Heart left ventricle (tissue), 16 donors: ENCODE measurements at regions not wholly inside any gene's neighbourhood (a gene's known extent, or its start where the extent isn't known, plus 50 kb on each side); places are given as distances from the start of the nearest gene placed in this dataset.

ENCODE experiments used
- ATAC-seq, 4 donors: fragments of 200-7000 bp; cut with Tn5 transposase; one replicate each; pipeline ENCODE4 v1.9.1; 2020 to 2022; ENCODE audit warnings: moderate library complexity in 4 of 4, mild to moderate bottlenecking in 3 of 4, moderate number of reproducible peaks in 1 of 4
- DNase-seq, 5 donors: peaks; one replicate each; pipeline ENCODE4 v3.0.0-alpha.2; 2020
- H3K27ac ChIP-seq, 12 donors: fragments of 200-600 bp; sonication (generic) in 4 of 12; one replicate each; pipeline versions ENCODE4 v1.5.0 to v1.8.0; 2016 to 2022; ENCODE audit warnings: mild to moderate bottlenecking in 2 of 12
- H3K27me3 ChIP-seq, 9 donors: fragments of 200-600 bp; sonication (generic) in 2 of 9; one replicate each; pipeline versions ENCODE4 v1.5.1 to v1.8.0; 2016 to 2022; ENCODE audit warnings: mild to moderate bottlenecking in 3 of 9
- H3K36me3 ChIP-seq, 9 donors: fragments of 200-600 bp; sonication (generic) in 2 of 9; one replicate each; pipeline versions ENCODE4 v1.5.0 to v1.8.0; 2018 to 2022; ENCODE audit warnings: mild to moderate bottlenecking in 2 of 9
- H3K4me1 ChIP-seq, 12 donors: fragments of 200-600 bp; sonication (generic) in 4 of 12; one replicate each; pipeline versions ENCODE4 v1.5.0 to v1.8.0; 2016 to 2022; ENCODE audit warnings: mild to moderate bottlenecking in 3 of 12
- H3K4me3 ChIP-seq, 12 donors: fragments of 200-600 bp; sonication (generic) in 4 of 12; one replicate each; pipeline versions ENCODE4 v1.5.0 to v1.8.0; 2017 to 2022; ENCODE audit warnings: mild to moderate bottlenecking in 9 of 12, moderate library complexity in 4 of 12
- H3K9me3 ChIP-seq, 12 donors: fragments of 200-600 bp; sonication (generic) in 4 of 12; one replicate each; pipeline versions ENCODE4 v1.5.0 to v1.8.0; 2016 to 2022; ENCODE audit warnings: mild to moderate bottlenecking in 1 of 12
- CTCF ChIP-seq, 12 donors: fragments of 200-600 bp; sonication (generic) in 4 of 12; IDR thresholded peaks; one replicate each; pipeline versions ENCODE4 v1.5.0 to v1.8.0; 2018 to 2022; ENCODE audit warnings: antibody characterized with exemption in 12 of 12, mild to moderate bottlenecking in 5 of 12
- POLR2A ChIP-seq, 2 donors: fragments of 450-650 bp; IDR thresholded peaks; one replicate each; pipeline ENCODE4 v1.6.1; 2017; ENCODE audit warnings: antibody characterized with exemption in 2 of 2, mild to moderate bottlenecking in 2 of 2, moderate library complexity in 2 of 2
- WGBS, 4 donors: extraction: QIAGEN DNeasy Blood & Tissue Kit in 2 of 4; methylation state at CpG; one replicate each; pipeline versions ENCODE4 v1.1.5 to v1.1.7; 2013 to 2018; 5-methylcytosine and 5-hydroxymethylcytosine counted together
- intact Hi-C, 10 donors: fragments of 100-400 bp; cut with DNase I; formaldehyde crosslinking; loops; one replicate each; pipeline versions ENCODE4 v1.11.1 to v1.14.2; 2022
- donor health status: ischemic (EF 13 %, LVEDD 7.1; RV severe dilation, severe dysfunction).
- donor health status: healthy with polysubstance abuse.
- donor health status: DM: no; HTN: yes; CAD: no.
- donor health status: DM: no; HTN: no; CAD: no.
- donor health status: ischemic (EF 25% LVEDD 6.9; RV normal size, moderate dysfunction).
- donor health status: ischemic (EF 25% LVEDD 5.7; RV mildly dilated, moderate dysfunction).
- donor health status: healthy.
- donor health status: DM: yes; HTN: yes; CAD: no.
- donor health status: ischemic (EF 35%, LVEDD 5.7; RV mildly dilated, moderate dysfunction).
- donor health status: nonischemic (EF 11% LVEDD 7.7; RV severe dilation, severe dysfunction).
- donor health status: DM: yes; HTN: yes; CAD: no.
- donor health status: PGD.
- donor health status: ischemic (EF 29% LVEDD 5.4; RV normal size, mild dysfunction).
- donor health status: nonischemic (EF 23%, LVEDD 6.1; RV moderate dilation, normal function).

- Histone ChIP-seq H3K9me3 (peaks cover 0 to 4% (median 0%) of the 10 kb centered on the region in 12 donors), H3K4me1 (no peaks in the 10 kb centered on the region), H3K27ac (no peak overlapping the region), H3K4me3 (no peak overlapping the region), H3K36me3 (no peaks in the 10 kb centered on the region), H3K27me3 (no peaks in the 10 kb centered on the region)
- DNase-seq (no peak), ATAC-seq (no peak)
- 65 to 88% (median 81%) methylated on average over 4 of the region's 4 CpGs for WGBS, 4 donors
- TF ChIP-seq POLR2A (IDR thresholded peaks at IDR 0.05), result no peak
- intact Hi-C loops, result no loop called here
Observed at GRCh38 chr4:123496421-123496820, 99.8 kb downstream of the SPRY1 start.

GRCh38 chr4:123497340-123497739 is 100.7 kb downstream of the SPRY1 start:
- Histone ChIP-seq H3K27ac (no peak overlapping the region), H3K4me3 (no peak overlapping the region), H3K36me3 (no peaks in the 10 kb centered on the region), H3K9me3 (no peaks in the 10 kb centered on the region), H3K27me3 (no peaks in the 10 kb centered on the region), H3K4me1 (no peaks in the 10 kb centered on the region)
- intact Hi-C loops, result no loop called here
- DNase-seq (no peak), ATAC-seq (no peak)
- WGBS, 4 donors, result 81 to 85% (median 81%) methylated on average over 6 of the region's 6 CpGs
- TF ChIP-seq CTCF (IDR thresholded peaks at IDR 0.05) (no peak), POLR2A (IDR thresholded peaks at IDR 0.05) (no peak)

- intact Hi-C loops, result loop anchor here in 2 of 10 donors (5.0 to 10.0 kb wide), 2 partner anchors 84 to 97 kb away; no protein-coding TSS in a partner anchor
- WGBS, 4 donors, result 39 to 69% (median 48%) methylated on average over 1 of the region's 1 CpG
Observed at GRCh38 chr4:123501733-123502132, 105.1 kb downstream of the SPRY1 start.

GRCh38 chr4:123503698-123504363 is 107.2 kb downstream of the SPRY1 start:
- H3K27me3 ChIP-seq, result peaks cover 0 to 2% (median 0%) of the 10 kb centered on the region in 9 donors
- TF ChIP-seq POLR2A (IDR thresholded peaks at IDR 0.05), result no peak
- no peak for TF ChIP-seq CTCF (IDR thresholded peaks at IDR 0.05)
- peak in 1 of 4 donors; percentile 74 for ATAC-seq
- WGBS, 4 donors, result 74 to 98% (median 91%) methylated on average over 4 of the region's 4 CpGs
- no peaks in the 10 kb centered on the region for H3K36me3 ChIP-seq
- peaks cover 0 to 15% (median 0%) of the 10 kb centered on the region in 12 donors for H3K4me1 ChIP-seq
- no peaks in the 10 kb centered on the region for H3K9me3 ChIP-seq
- DNase-seq, result no peak
- intact Hi-C loops, result loop anchor here in 2 of 10 donors (5.0 to 10.0 kb wide), 2 partner anchors 87 to 99 kb away; no protein-coding TSS in a partner anchor
- H3K27ac ChIP-seq, result peak overlapping the region in 1 of 12 donors; percentile 60
- no peak overlapping the region for H3K4me3 ChIP-seq

More at GRCh38 chr4:123501733-123502132, 105.1 kb downstream of the SPRY1 start:
- TF ChIP-seq POLR2A (IDR thresholded peaks at IDR 0.05) (no peak), CTCF (IDR thresholded peaks at IDR 0.05) (no peak)
- Histone ChIP-seq H3K36me3 (no peaks in the 10 kb centered on the region), H3K27me3 (peaks cover 0 to 1% (median 0%) of the 10 kb centered on the region in 9 donors), H3K9me3 (no peaks in the 10 kb centered on the region), H3K4me3 (no peak overlapping the region), H3K27ac (no peak overlapping the region), H3K4me1 (peaks cover 0 to 15% (median 0%) of the 10 kb centered on the region in 12 donors)
- no peak for ATAC-seq
- DNase-seq, result no peak
